H4 (cell line): ENCODE measurements at regions not wholly inside any gene's neighbourhood (a gene's known extent, or its start where the extent isn't known, plus 50 kb on each side); places are given as distances from the start of the nearest gene placed in this dataset.
"Not testable (repeated sequence)": the region's sequence is repeated elsewhere in the genome, so short reads cannot be mapped to it uniquely, and the experiment has no call there.

Experiments
- DNase-seq: peaks from one replicate; pipeline ENCODE4 v3.0.0-alpha.2; 2015; ENCODE audit warnings: low spot score

- DNase-seq, result no peak
Measured at GRCh38 chr2:128414946-128415778, 96.5 kb upstream of the HS6ST1 start.

- DNase-seq, result no peak
Measured at GRCh38 chr2:128415779-128416061, 97.1 kb upstream of the HS6ST1 start.

DNA sequence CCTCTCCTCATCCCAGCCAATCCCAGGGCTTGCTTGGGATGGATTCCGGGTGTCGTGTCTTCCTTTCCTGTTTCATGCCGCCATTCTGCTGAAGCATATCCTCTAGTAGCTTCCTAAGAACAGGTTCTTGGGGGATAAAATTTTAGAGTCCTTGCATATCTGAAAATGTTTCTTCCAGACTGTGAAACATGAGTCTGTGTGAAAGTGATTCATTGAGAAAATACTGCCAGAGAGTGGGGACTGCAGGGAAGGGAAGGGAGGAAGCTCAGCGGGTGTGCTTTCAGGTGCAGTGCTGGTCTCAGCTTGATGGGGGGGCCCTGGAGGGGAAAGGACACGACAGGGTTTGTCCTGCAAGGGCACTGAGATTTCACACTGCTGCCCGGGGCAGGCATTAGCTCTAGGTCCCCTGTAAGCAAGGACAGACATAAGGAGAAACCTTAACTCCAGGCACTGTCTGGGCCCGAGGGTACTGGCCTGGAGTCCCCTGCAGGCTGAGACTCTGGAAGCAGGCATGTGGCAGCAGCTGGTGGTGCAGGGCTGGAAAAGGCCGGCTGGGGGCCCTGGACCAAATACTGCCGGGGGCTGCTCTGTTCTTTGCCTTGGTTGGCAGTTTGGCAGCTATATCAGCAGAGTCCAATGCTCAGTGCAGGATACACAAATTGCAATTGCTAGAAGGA lies 97.6 kb upstream of the HS6ST1 start:
- DNase-seq, result no peak

DNA sequence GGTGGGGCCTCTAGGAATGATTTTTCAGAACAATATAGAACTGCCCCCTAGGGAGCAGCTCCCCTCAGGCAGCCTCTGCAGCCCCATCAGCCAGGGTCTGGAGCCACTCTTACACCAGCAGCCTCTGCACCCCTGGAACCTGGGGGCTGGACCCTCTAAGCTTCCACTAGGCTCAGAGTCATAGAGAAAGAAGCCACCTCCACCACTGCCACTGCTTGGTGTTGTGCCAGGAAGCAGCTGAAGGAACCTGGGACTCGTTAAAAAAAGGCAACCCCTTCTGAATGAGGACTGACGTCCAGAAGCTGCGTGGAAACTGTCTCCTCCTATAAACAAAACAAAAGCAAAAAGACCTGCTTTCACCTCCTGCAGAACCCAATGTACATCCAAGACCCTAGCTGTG lies 98.1 kb upstream of the HS6ST1 start:
- DNase-seq, result no peak

DNA sequence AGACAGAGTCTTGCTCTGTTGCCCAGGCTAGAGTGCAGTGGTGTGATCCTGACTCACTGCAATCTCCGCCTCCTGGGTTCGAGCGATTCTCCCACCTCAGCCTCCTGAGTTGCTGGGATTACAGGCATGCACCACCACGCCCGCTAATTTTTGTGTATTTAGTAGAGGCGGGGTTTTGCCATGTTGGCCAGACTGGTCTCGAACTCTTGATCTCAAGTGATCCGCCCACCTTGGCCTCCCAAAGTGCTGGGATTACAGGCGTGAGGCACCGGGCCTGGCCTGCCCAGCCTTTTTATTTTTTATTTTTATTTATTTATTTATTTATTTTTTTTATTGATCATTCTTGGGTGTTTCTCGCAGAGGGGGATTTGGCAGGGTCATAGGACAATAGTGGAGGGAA lies 98.6 kb upstream of the HS6ST1 start:
- not testable (repeated sequence) for DNase-seq

DNA sequence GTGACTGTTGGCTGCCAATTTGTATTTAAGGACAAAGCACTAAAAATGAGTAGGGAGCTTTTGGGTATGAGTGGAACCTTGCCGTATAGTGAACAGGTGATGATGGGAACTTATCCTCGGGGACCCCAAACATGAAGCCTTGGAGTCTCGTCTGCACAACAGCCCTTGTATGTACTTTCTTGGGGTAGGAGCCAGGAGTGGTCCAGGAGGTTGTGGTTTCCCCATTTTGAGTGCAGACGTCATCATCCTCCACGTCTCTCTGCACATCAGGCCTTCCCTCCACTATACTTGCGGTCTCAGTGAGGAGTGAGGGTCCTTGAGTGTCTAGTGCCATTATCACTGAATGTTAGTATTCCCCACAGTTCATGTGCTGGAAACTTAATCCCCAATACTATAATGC lies 101.5 kb upstream of the HS6ST1 start:
- DNase-seq, result no peak

GRCh38 chr2:128420776-128421175 lies 102.1 kb upstream of the HS6ST1 start:
- no peak for DNase-seq

DNA sequence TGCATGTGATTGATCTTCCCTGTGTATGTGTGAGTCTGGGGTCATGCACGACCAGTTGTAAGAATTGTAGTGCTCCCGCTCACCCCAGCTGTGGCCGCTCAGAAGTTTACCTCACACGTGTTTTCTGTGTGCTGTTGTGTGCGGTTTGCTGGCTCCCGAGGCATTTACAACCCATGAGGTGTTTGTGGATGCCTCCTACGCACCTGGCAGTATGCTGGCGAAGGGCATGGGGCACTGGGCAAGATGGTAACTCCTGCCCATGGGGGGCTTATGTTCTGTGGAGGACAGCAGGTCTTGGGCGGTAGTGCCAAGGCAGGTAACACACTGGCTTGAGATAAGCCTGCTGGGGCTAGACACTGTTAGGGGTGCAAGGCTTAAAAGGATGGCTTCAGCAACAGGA lies 102.6 kb upstream of the HS6ST1 start:
- no peak for DNase-seq

DNA sequence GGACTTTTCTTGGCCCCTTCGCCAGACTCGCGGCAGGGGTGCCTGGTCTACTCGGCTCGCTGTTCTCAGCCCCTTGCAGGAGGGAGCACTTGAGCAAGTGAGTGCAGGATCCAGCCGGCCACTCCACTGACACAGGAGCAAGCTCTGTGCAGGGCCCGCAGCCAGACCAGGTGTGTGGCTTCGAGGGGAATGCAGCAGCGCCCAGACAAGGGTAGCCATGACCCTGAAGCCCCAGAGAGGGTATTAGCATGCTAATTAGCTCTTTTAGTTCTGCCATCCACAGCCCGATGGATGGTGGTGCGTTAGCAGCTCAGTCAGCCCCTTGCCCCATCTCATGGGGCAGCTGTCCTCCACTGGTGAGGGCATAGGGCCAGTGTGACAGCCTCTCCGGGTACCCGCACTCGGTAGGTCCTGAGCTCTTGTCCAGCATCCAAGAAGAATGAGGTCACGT lies 103.2 kb upstream of the HS6ST1 start:
- no peak for DNase-seq

DNA sequence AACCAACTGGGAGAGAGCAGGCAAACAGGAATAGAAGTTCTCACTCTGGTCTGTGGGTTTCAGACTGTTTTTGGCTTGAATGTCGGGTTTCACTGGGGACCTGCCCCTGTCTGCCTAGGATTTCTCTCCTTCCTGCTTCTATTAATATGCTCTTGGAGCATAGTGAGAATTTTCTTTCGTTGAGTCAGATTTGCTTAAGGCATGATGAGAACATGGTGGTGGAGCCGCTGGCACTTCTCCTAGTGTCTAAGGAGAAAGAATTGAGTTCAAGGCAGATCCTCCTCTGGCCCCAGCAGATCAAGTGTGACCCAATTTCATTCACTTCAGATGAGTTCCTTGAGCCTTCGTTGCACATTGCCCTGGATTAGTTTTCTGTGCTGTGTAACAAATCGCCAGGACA lies 103.9 kb upstream of the HS6ST1 start:
- no peak for DNase-seq

- DNase-seq, result no peak
Measured at GRCh38 chr2:128423788-128424165, 105.1 kb upstream of the HS6ST1 start.

- DNase-seq, result no peak
Measured at GRCh38 chr2:128424406-128425171, 105.9 kb upstream of the HS6ST1 start.

DNA sequence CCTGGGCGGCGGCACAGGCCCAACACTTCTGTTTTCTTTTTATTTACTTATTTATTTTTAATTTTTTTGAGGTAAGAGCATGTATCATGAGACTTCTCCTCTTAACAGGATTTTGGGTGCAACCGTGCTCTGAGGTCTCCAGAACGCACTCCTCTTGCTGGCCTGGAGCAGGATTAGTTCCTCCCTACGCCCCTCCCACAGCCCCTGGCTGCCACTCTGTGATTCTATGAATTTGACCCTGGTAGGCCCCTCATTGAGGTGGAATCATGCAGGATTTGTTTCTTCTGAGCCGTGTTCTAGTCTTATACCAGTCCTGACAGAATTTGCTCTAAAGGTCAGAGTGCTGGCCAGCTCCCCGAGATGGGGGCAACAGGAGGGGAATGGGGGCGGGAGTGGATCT lies 106.5 kb upstream of the HS6ST1 start:
- DNase-seq, result no peak

DNA sequence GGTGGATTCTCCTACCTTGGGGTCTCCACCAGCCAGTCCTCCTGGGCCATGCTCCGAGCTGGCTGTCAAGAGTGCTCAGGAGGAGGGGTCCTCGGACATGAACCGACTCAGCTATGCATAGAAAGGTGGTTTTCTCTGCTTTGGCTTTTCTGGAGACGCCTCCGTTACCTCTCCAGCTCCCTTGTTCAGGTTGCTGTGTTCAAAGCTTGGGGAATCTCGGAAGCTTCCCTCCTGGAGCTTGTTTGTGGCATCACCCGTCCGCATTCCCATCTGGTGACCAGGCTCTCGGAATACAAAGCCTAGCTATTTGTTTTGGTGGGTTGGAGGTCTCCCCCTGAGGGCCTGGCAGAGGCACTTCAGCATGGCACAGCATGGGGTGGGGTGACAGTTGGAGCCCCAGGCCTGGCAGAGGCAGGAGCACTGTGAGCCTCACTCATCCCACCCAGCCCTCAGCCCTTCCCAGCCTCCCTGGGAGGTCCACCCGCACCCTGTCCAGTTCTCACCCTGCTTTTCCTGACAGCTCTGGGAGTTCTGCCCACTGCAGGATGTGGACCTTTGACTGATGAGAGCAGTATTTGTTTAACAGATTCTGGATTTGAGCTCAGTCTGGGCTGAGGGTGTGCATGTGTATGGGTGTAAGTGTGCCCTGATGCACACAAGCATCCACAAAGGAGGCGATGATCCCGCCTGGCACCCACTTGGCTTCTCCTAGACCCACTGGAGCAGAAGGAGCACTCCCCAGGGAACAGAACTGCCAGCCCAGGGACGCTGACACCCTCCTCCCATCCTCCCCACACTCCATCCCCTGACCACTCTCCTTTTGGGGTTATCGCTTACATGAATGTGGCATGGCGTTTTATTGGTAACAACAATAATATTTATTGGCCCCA lies 107.3 kb upstream of the HS6ST1 start:
- no peak for DNase-seq

GRCh38 chr2:128427413-128427755 lies 108.7 kb upstream of the HS6ST1 start:
- no peak for DNase-seq

GRCh38 chr2:128428415-128428814 lies 109.7 kb upstream of the HS6ST1 start:
- no peak for DNase-seq

GRCh38 chr2:128432423-128432822 lies 113.8 kb upstream of the HS6ST1 start:
- no peak for DNase-seq

DNA sequence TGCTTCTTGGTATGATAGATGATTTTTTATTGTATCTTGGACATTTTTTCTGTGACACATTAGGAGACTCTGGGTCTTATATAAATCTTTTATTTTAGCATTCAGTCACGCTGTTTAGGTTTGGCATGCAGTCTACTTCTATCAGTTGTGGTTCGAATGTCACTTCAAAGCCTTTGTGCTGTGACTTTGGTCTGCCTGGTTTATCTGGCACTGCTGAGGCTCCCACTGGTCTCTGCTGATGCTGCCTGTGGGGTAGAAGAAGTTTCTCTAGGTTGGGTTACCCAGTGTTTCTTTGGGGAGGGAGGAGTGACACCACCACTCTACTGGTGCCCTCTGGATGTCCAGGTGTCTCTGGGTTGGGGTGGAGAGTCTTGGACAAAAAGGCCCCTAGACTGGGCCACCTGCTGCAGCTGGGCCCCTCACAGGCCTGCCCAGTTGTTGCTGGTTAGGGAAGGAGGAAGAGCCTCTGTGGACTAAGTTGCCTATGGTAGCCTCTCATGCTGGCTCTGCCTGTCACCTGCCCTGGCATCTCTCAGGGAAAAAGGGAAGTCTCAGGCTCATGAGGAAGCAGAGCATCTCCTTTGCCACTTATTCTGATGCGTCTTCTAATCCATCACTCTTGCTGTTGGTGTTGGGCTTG lies 115.4 kb upstream of the HS6ST1 start:
- DNase-seq, result no peak

- no peak for DNase-seq
Measured at GRCh38 chr2:128435576-128436478, 117.2 kb upstream of the HS6ST1 start.

DNA sequence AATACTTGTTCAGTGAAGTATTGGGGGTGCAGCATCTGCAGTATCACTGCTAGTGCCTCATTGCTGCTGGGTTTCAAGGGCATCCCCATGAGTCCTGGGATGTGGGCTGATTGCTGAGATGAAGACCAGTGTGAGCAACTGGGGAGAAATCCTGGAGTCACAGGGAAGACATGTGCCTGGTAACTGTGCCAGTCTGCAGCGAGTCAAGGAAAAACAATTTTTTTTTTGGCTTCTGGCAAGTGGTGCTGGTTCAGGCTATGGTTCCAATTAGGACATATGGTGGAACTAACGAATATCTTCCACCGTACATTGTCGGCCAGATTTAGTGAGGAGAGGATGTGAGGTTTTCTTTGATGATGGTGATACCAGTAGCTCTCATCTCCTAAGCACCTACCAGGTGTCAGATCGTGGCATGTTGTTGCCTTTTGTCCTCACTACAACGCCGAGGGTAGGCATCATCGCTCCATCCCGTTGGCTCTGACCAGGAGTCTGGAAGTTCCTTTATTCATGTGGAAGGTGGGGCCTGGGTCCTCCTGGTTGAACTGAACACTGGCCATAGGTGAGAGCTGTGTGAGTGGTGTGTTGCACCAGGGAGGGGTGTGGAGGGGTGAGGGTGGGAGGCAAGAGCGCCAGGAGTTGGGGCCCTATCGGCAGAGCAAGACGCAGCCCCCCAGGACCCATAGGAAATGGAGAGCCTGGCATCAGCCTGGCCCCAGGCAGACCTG lies 118.0 kb upstream of the HS6ST1 start:
- no peak for DNase-seq
